ENCODE measurements at regions not wholly inside any gene's neighbourhood (a gene's known extent, or its start where the extent isn't known, plus 50 kb on each side); places are given as distances from the start of the nearest gene placed in this dataset.

DNA sequence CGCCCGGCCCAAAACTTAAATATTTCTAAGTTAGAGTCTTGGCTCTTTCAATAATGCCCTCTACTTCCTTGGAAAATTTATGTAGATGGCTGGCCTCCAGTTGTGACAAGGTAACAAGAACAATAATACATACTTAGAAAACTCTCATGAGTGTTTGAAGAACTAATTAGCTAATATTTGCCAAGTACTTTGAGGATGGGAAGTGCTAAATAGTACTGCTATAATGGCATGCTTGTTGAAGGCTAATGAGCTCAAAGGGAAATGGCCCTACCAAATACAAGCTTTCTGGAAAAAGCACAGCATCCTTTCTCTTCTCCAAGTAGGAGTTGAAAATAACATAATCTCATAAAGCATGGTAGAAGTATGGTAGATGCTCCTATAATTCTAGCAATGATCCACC lies 1022.2 kb upstream of the PIK3C3 start:
- H4K91ac ChIP-seq (replicated peaks; ENCODE audit: insufficient read length, low read length), result no peak overlapping the region
- no peak overlapping the region for H2AFZ ChIP-seq (ENCODE audit: low read length)
- H2BK12ac ChIP-seq (ENCODE audit: low read depth, low read length), result no peak overlapping the region
- ChIA-PET POLR2A (ENCODE audit: partially characterized antibody) (no interaction called here), CTCF (ENCODE audit: partially characterized antibody) (interaction anchor here (0.6 kb wide), 1 partner anchor 166 kb away, joined by 4 read pairs; no protein-coding TSS in a partner anchor)
- no peaks in the 10 kb centered on the region for H3K4me1 ChIP-seq (replicated peaks in 1 of 4; ENCODE audit: control insufficient read depth in 3 of 4, insufficient read depth in 4 of 4, low read length in 3 of 4)
- H4K8ac ChIP-seq (ENCODE audit: extremely low read depth, insufficient read depth, low read length), result no peak overlapping the region
- no peaks in the 10 kb centered on the region for H3K36me3 ChIP-seq (ENCODE audit: control insufficient read depth in 2 of 4, insufficient read depth in 4 of 4, low read length in 3 of 4)
- no peak overlapping the region for H3K56ac ChIP-seq (replicated peaks; ENCODE audit: insufficient read length, low read depth, low read length)
- H3K9me3 ChIP-seq (ENCODE audit: insufficient read depth in 2 of 2, low read depth in 1 of 2, low read length in 1 of 2), result no peaks in the 10 kb centered on the region
- H3K18ac ChIP-seq (ENCODE audit: extremely low read depth, low read length), result no peak overlapping the region
- H3K9ac ChIP-seq (replicated peaks in 1 of 4; ENCODE audit: extremely low read depth in 1 of 4, low read depth in 3 of 4, low read length in 3 of 4), result no peak overlapping the region
- no peak overlapping the region for H2AK5ac ChIP-seq (ENCODE audit: low read depth, low read length)
- no peak overlapping the region for H2BK5ac ChIP-seq (ENCODE audit: low read depth, low read length)
- WGBS, 2 experiments (ENCODE audit: extremely low coverage in 1 of 2, insufficient coverage in 1 of 2, insufficient read length in 1 of 2, insufficient replicate concordance in 2 of 2, low coverage in 1 of 2, low lambda C conversion rate in 2 of 2, missing lambda C conversion rate in 1 of 2), result 100% methylated on average over 2 of the region's 2 CpGs; no CpG with 5 or more reads in 1 of the 2 experiments
- no peak overlapping the region for H2BK15ac ChIP-seq (ENCODE audit: low read length)
- no peak overlapping the region for H2BK20ac ChIP-seq (ENCODE audit: low read length)
- no peak overlapping the region for H3K27ac ChIP-seq (ENCODE audit: low read depth, low read length)
- FAIRE-seq (no peak), DNase-seq (ENCODE audit: low read depth in 1 of 2, low spot score in 2 of 2) (no peak)
- no peak overlapping the region for H2BK120ac ChIP-seq (replicated peaks; ENCODE audit: low read depth, low read length)
- peaks cover 0 to 1% (median 0%) of the 10 kb centered on the region in 4 experiments; a peak in 1 of 7 replicates for H3K27me3 ChIP-seq (replicated peaks in 1 of 4; ENCODE audit: control insufficient read depth in 3 of 4, extremely low read depth in 1 of 4, insufficient read depth in 3 of 4, low read length in 3 of 4)
- H3K23ac ChIP-seq (ENCODE audit: insufficient read length), result no peak overlapping the region
- no peaks in the 10 kb centered on the region for H3K79me2 ChIP-seq (ENCODE audit: control insufficient read depth in 1 of 2, insufficient read depth in 2 of 2, low read length in 2 of 2)
- no peak overlapping the region for H3K4me3 ChIP-seq (ENCODE audit: extremely low read depth in 1 of 4, insufficient read depth in 2 of 4, low read depth in 3 of 4, low read length in 4 of 4)
- H3K4ac ChIP-seq (replicated peaks; ENCODE audit: insufficient read length, low read depth, low read length), result no peak overlapping the region
- H3K14ac ChIP-seq (ENCODE audit: insufficient read length), result no peak overlapping the region
- no peak overlapping the region for H3K4me2 ChIP-seq (ENCODE audit: insufficient read depth in 1 of 2, low read depth in 2 of 2, low read length in 2 of 2)
- H3K79me1 ChIP-seq (ENCODE audit: low read depth, low read length), result no peaks in the 10 kb centered on the region
- H4K20me1 ChIP-seq (replicated peaks in 1 of 2; ENCODE audit: control insufficient read depth in 1 of 2, insufficient read depth in 2 of 2, low read length in 2 of 2), result no peaks in the 10 kb centered on the region
- no peaks in the 10 kb centered on the region for H3K23me2 ChIP-seq (ENCODE audit: low read depth, low read length)
- no peak overlapping the region for H4K5ac ChIP-seq (ENCODE audit: insufficient read length, low read depth, low read length)
- no peak for TF ChIP-seq POLR2A (IDR thresholded peaks at IDR 0.05; ENCODE audit: control extremely low read depth in 1 of 2, low read depth in 2 of 2, low read length in 2 of 2)
- no peak for TF ChIP-seq POLR2AphosphoS5 (IDR thresholded peaks at IDR 0.05; ENCODE audit: low read depth, low read length)
- TF ChIP-seq SP1 (IDR thresholded peaks at IDR 0.05; ENCODE audit: low read depth, low read length), result no peak

All from H1 (cell line).